Activated B cell treated with CpG ODN at 0.5 μM for 24 hours (primary cell): ENCODE measurements at regions not wholly inside any gene's neighbourhood (a gene's known extent, or its start where the extent isn't known, plus 50 kb on each side); places are given as distances from the start of the nearest gene placed in this dataset.

ENCODE experiments used
- ATAC-seq: fragments of 200-7000 bp; cut with Tn5 transposase; one replicate; pipeline ENCODE4 v1.10.0; 2021; ENCODE audit warnings: low read depth, mild to moderate bottlenecking, moderate library complexity
- CTCF ChIA-PET: fragments of 350-600 bp; sonication (Branson Sonifier 250); formaldehyde crosslinking; loops from one replicate; lab custom pipeline; 2021; ENCODE audit warnings: antibody characterized with exemption; lab: Charles Lee
- POLR2A ChIA-PET: fragments of 350-600 bp; sonication (Branson Sonifier 250); formaldehyde crosslinking; loops from one replicate; lab custom pipeline; 2021; ENCODE audit warnings: antibody characterized with exemption; lab: Charles Lee
- DNase-seq: peaks from one replicate; pipeline ENCODE4 v3.0.0; 2022
- H3K27ac Mint-ChIP-seq: one replicate; pipeline ENCODE4 v1.8.0; 2020; ENCODE audit warnings: mixed read lengths
- H3K27me3 Mint-ChIP-seq: one replicate; pipeline ENCODE4 v1.8.0; 2021; ENCODE audit warnings: mixed read lengths
- H3K36me3 Mint-ChIP-seq: one replicate; pipeline ENCODE4 v1.8.0; 2021; ENCODE audit warnings: low read depth, mixed read lengths
- H3K4me1 Mint-ChIP-seq: one replicate; pipeline ENCODE4 v1.8.0; 2021; ENCODE audit warnings: mixed read lengths
- H3K4me3 Mint-ChIP-seq: one replicate; pipeline ENCODE4 v1.8.0; 2020; ENCODE audit warnings: mild to moderate bottlenecking, mixed read lengths
- H3K9me3 Mint-ChIP-seq: one replicate; pipeline ENCODE4 v1.8.0; 2020; ENCODE audit warnings: mixed read lengths
- CTCF ChIP-seq: fragments of 200-600 bp; IDR thresholded peaks from one replicate; pipeline ENCODE4 v1.8.0; 2022; ENCODE audit warnings: antibody characterized with exemption, mild to moderate bottlenecking
- intact Hi-C: fragments of 100-400 bp; cut with micrococcal nuclease; formaldehyde crosslinking; loops from one replicate; pipeline ENCODE4 v1.15.1; 2024

- Mint-ChIP-seq H3K9me3 (peaks cover 3% of the 10 kb centered on the region), H3K27ac (no peak overlapping the region), H3K36me3 (no peaks in the 10 kb centered on the region), H3K4me3 (no peak overlapping the region), H3K27me3 (no peaks in the 10 kb centered on the region), H3K4me1 (peaks cover 41% of the 10 kb centered on the region)
- ChIA-PET CTCF (no interaction called here), POLR2A (interaction anchor here (1.8 to 2.1 kb wide), 2 partner anchors 14 to 101 kb away, joined by 4 to 5 read pairs; partner anchors contain the start of gene NFKBIZ)
- no peak for DNase-seq
- intact Hi-C loops, result no loop called here
- no peak for TF ChIP-seq CTCF
- ATAC-seq, result peak; percentile 37
Measured at GRCh38 chr3:101950510-101950909, 101.2 kb downstream of the NFKBIZ start.

- intact Hi-C loops, result no loop called here
- TF ChIP-seq CTCF, result no peak
- peaks cover 35% of the 10 kb centered on the region for H3K4me1 Mint-ChIP-seq
- H3K4me3 Mint-ChIP-seq, result no peak overlapping the region
- no peak overlapping the region for H3K27ac Mint-ChIP-seq
- no peak for DNase-seq
- ChIA-PET CTCF (no interaction called here), POLR2A (interaction anchor here (1.2 to 1.8 kb wide), 2 partner anchors 16 to 102 kb away, joined by 3 to 5 read pairs; partner anchors contain the start of gene NFKBIZ)
- H3K27me3 Mint-ChIP-seq, result no peaks in the 10 kb centered on the region
- H3K36me3 Mint-ChIP-seq, result no peaks in the 10 kb centered on the region
- ATAC-seq, result no peak
- peaks cover 3% of the 10 kb centered on the region for H3K9me3 Mint-ChIP-seq
Measured at GRCh38 chr3:101950985-101951733, 101.8 kb downstream of the NFKBIZ start.

- no peaks in the 10 kb centered on the region for H3K9me3 Mint-ChIP-seq
- no peak for ATAC-seq
- no peaks in the 10 kb centered on the region for H3K27me3 Mint-ChIP-seq
- POLR2A ChIA-PET, result no interaction called here
- H3K4me1 Mint-ChIP-seq, result peaks cover 16% of the 10 kb centered on the region
- intact Hi-C loops, result no loop called here
- TF ChIP-seq CTCF, result no peak
- DNase-seq, result no peak
- H3K36me3 Mint-ChIP-seq, result no peaks in the 10 kb centered on the region
- H3K4me3 Mint-ChIP-seq, result no peak overlapping the region
- no peak overlapping the region for H3K27ac Mint-ChIP-seq
- CTCF ChIA-PET, result no interaction called here
Measured at GRCh38 chr3:101954361-101954760, 105.0 kb downstream of the NFKBIZ start.

- no peak for ATAC-seq
- DNase-seq, result no peak
- POLR2A ChIA-PET, result no interaction called here
- Mint-ChIP-seq H3K4me3 (no peak overlapping the region), H3K9me3 (no peaks in the 10 kb centered on the region), H3K36me3 (no peaks in the 10 kb centered on the region), H3K4me1 (peaks cover 13% of the 10 kb centered on the region), H3K27me3 (no peaks in the 10 kb centered on the region), H3K27ac (no peak overlapping the region)
- CTCF ChIA-PET, result no interaction called here
- intact Hi-C loops, result no loop called here
- TF ChIP-seq CTCF, result no peak
Measured at GRCh38 chr3:101954936-101955335, 105.6 kb downstream of the NFKBIZ start.

- no peak overlapping the region for H3K4me3 Mint-ChIP-seq
- H3K9me3 Mint-ChIP-seq, result peaks cover 2% of the 10 kb centered on the region
- H3K36me3 Mint-ChIP-seq, result no peaks in the 10 kb centered on the region
- no peak for TF ChIP-seq CTCF
- no peaks in the 10 kb centered on the region for H3K27me3 Mint-ChIP-seq
- H3K27ac Mint-ChIP-seq, result no peak overlapping the region
- intact Hi-C loops, result no loop called here
- ChIA-PET POLR2A (interaction anchor here (2.6 kb wide), 1 partner anchor 14 kb away, joined by 5 read pairs; no protein-coding TSS in a partner anchor), CTCF (no interaction called here)
- H3K4me1 Mint-ChIP-seq, result peaks cover 24% of the 10 kb centered on the region
- DNase-seq, result no peak
- ATAC-seq, result no peak
Measured at GRCh38 chr3:101962055-101962454, 112.7 kb downstream of the NFKBIZ start.
